HCT116 (cell line): ENCODE measurements at regions not wholly inside any gene's neighbourhood (a gene's known extent, or its start where the extent isn't known, plus 50 kb on each side); places are given as distances from the start of the nearest gene placed in this dataset.

Experiments
- ATAC-seq: fragments of 200-7000 bp; cut with Tn5 transposase; 2 replicates; pipeline ENCODE4 v1.9.1; 2020; ENCODE audit warnings: mild to moderate bottlenecking, moderate library complexity
- BruUV-seq: library from RNA; stranded (reverse); fragments of 400-500 nt; replicated peaks from 2 replicates; lab custom pipeline; 2021; lab: Mats Ljungman, UMichigan
- CTCF ChIA-PET: fragments of 300-600 bp; sonication (Branson Sonifier 250); formaldehyde crosslinking; loops from one replicate; lab custom pipeline; 2021; ENCODE audit warnings: antibody characterized with exemption; lab: Charles Lee
- POLR2A ChIA-PET: fragments of 300-600, 350-600 bp; sonication (Branson Sonifier 250); formaldehyde crosslinking; loops from one replicate; lab custom pipeline; 2021; ENCODE audit warnings: antibody characterized with exemption; lab: Charles Lee
- RAD21 ChIA-PET, 2 experiments: fragments of 300-600 bp; sonication (Branson Sonifier 250); formaldehyde crosslinking; loops; one replicate each; lab custom pipeline; 2023; ENCODE audit warnings: low total read pairs in 2 of 2; ENCODE audit not compliant: uncharacterized antibody in 2 of 2, unreplicated experiment in 2 of 2, low non-redundant PET in 1 of 2; lab: Charles Lee
- DNase-seq: peaks from one replicate; pipeline ENCODE4 v3.0.0-alpha.2; 2010; ENCODE audit warnings: low read depth, low spot score
- H2AFZ ChIP-seq: fragments of 200-600 bp; shearing (Covaris generic), sonication (generic); 2 replicates; pipeline ENCODE4 v1.6.1; 2017; ENCODE audit warnings: low read depth, mixed run types, mixed read lengths, antibody characterized with exemption, low read length; ENCODE audit not compliant: poor library complexity, severe bottlenecking
- H3K27ac ChIP-seq: 2 replicates; pipeline ENCODE4 v1.5.1; 2012; ENCODE audit warnings: low read depth, low read length
- H3K27me3 ChIP-seq: fragments of 200-600 bp; sonication (generic); 2 replicates; pipeline ENCODE4 v1.6.1; 2016; ENCODE audit warnings: mixed run types, low read length, mixed read lengths; ENCODE audit not compliant: insufficient read depth
- H3K36me3 ChIP-seq, 2 experiments: fragments of 200-500 bp in 1 of 2; fragments of 200-600 bp in 1 of 2; sonication (Bioruptor generic) in 1 of 2; sonication (generic) in 1 of 2; 2 replicates each; pipeline versions ENCODE4 v1.5.1 to v1.6.1; 2014 to 2016; ENCODE audit warnings: low read length in 2 of 2, inconsistent platforms in 1 of 2, mixed read lengths in 1 of 2, mixed run types in 1 of 2; ENCODE audit not compliant: insufficient read depth in 2 of 2, control insufficient read depth in 1 of 2
- H3K4me1 ChIP-seq, 2 experiments: fragments of 200-600 bp in 1 of 2; sonication (generic) in 1 of 2; 2 replicates each; pipeline versions ENCODE4 v1.5.1 to v1.6.1; 2012 to 2017; ENCODE audit warnings: low read length in 2 of 2, inconsistent platforms in 1 of 2, mild to moderate bottlenecking in 1 of 2, mixed read lengths in 1 of 2, mixed run types in 1 of 2, moderate library complexity in 1 of 2; ENCODE audit not compliant: insufficient read depth in 2 of 2, control insufficient read depth in 1 of 2
- H3K4me2 ChIP-seq: fragments of 200-600 bp; sonication (generic); 2 replicates; pipeline ENCODE4 v1.6.1; 2017; ENCODE audit warnings: mixed run types, low read length, mixed read lengths
- H3K4me3 ChIP-seq, 2 experiments: fragments of 200-600 bp in 1 of 2; sonication (generic) in 1 of 2; replicated peaks in 1 of 2; 2 replicates each; pipeline ENCODE4 v1.5.1; 2011 to 2016; ENCODE audit warnings: low read length in 2 of 2, control low read depth in 1 of 2, low read depth in 1 of 2, mild to moderate bottlenecking in 1 of 2, mixed read lengths in 1 of 2, mixed run types in 1 of 2
- H3K79me2 ChIP-seq: fragments of 200-600 bp; sonication (generic); 2 replicates; pipeline ENCODE4 v1.6.1; 2017; ENCODE audit warnings: mild to moderate bottlenecking, mixed run types, low read length, moderate library complexity, mixed read lengths; ENCODE audit not compliant: insufficient read depth
- H3K9ac ChIP-seq: fragments of 200-600 bp; sonication (generic); 2 replicates; pipeline ENCODE4 v1.6.1; 2016; ENCODE audit warnings: low read length, mixed read lengths
- H3K9me2 ChIP-seq: fragments of 200-600 bp; sonication (generic), shearing (Covaris generic); 2 replicates; pipeline ENCODE4 v1.6.1; 2017; ENCODE audit warnings: mixed run types, mild to moderate bottlenecking, moderate library complexity; ENCODE audit not compliant: insufficient read depth
- H3K9me3 ChIP-seq, 2 experiments: fragments of 200-500 bp in 1 of 2; fragments of 200-600 bp in 1 of 2; sonication (Bioruptor generic) in 1 of 2; sonication (generic) in 1 of 2; 2 replicates each; pipeline ENCODE4 v1.6.1; 2014 to 2017; ENCODE audit warnings: low read length in 2 of 2, mixed read lengths in 2 of 2, inconsistent platforms in 1 of 2, low read depth in 1 of 2, mild to moderate bottlenecking in 1 of 2, mixed run types in 1 of 2, moderate library complexity in 1 of 2; ENCODE audit not compliant: control insufficient read depth in 1 of 2, insufficient read depth in 1 of 2
- H4K20me1 ChIP-seq: fragments of 200-600 bp; sonication (generic), shearing (Covaris generic); 2 replicates; pipeline ENCODE4 v1.6.1; 2017; ENCODE audit warnings: mixed run types, mild to moderate bottlenecking, moderate library complexity; ENCODE audit not compliant: insufficient read depth
- CBX3 ChIP-seq: IDR thresholded peaks from 2 replicates; pipeline ENCODE4 v1.6.1; 2012; ENCODE audit warnings: low read depth
- CEBPB ChIP-seq: IDR thresholded peaks from 2 replicates; pipeline ENCODE4 v1.6.1; 2012; ENCODE audit warnings: low read depth
- EGR1 ChIP-seq: IDR thresholded peaks from 2 replicates; pipeline ENCODE4 v1.6.1; 2012; ENCODE audit warnings: low read depth
- EZH2phosphoT487 ChIP-seq: fragments of 200-600 bp; IDR thresholded peaks from 2 replicates; pipeline ENCODE4 v1.6.1; 2018; ENCODE audit warnings: antibody characterized with exemption, borderline replicate concordance
- FOSL1 ChIP-seq: IDR thresholded peaks from 2 replicates; pipeline ENCODE4 v1.6.1; 2012; ENCODE audit warnings: low read depth
- POLR2A ChIP-seq: IDR thresholded peaks from 2 replicates; pipeline ENCODE4 v1.7.0; 2011; ENCODE audit warnings: borderline replicate concordance; ENCODE audit not compliant: insufficient read depth, insufficient read length; ENCODE audit errors: extremely low read depth
- POLR2AphosphoS5 ChIP-seq: IDR thresholded peaks from 2 replicates; pipeline ENCODE4 v1.6.1; 2011; ENCODE audit warnings: mild to moderate bottlenecking, low read depth, low read length, moderate library complexity
- SP1 ChIP-seq: IDR thresholded peaks from 2 replicates; pipeline ENCODE4 v1.6.1; 2012; ENCODE audit warnings: low read depth
- SRF ChIP-seq: IDR thresholded peaks from 2 replicates; pipeline ENCODE4 v1.6.1; 2012; ENCODE audit warnings: low read depth
- TCF7L2 ChIP-seq: IDR thresholded peaks from 2 replicates; pipeline ENCODE4 v1.7.0; 2011; ENCODE audit warnings: borderline replicate concordance, inconsistent platforms; ENCODE audit not compliant: insufficient read depth, insufficient read length; ENCODE audit errors: extremely low read depth
- YY1 ChIP-seq: IDR thresholded peaks from 2 replicates; pipeline ENCODE4 v1.6.1; 2011; ENCODE audit warnings: low read length, low read depth, moderate library complexity, mild to moderate bottlenecking; ENCODE audit not compliant: insufficient replicate concordance; ENCODE audit errors: extremely low read depth
- ZFX ChIP-seq: fragments of 450-650 bp; IDR thresholded peaks from 2 replicates; pipeline ENCODE4 v1.6.1; 2017
- ZNF274 ChIP-seq: fragments of 200-500 bp; sonication (Bioruptor generic); IDR thresholded peaks from 2 replicates; pipeline ENCODE4 v1.6.1; 2014; ENCODE audit warnings: mild to moderate bottlenecking, low read depth, low read length, inconsistent platforms
- intact Hi-C: fragments of 100-400 bp; cut with micrococcal nuclease; formaldehyde crosslinking; loops from 2 replicates; pipeline ENCODE4 v1.10.0; 2022
- TF ChIP-seq, protein P1 (sequence below), 3 experiments: fragments of 200-600 bp in 1 of 3; sonication (generic) in 1 of 3; IDR thresholded peaks in 2 of 3; conservative IDR thresholded peaks in 1 of 3; 2 replicates each; pipeline ENCODE4 v1.5.1; 2012 to 2017; ENCODE audit warnings: low read depth in 2 of 3, low read length in 2 of 3, antibody characterized with exemption in 1 of 3, borderline replicate concordance in 1 of 3, control low read depth in 1 of 3, mild to moderate bottlenecking in 1 of 3, mixed read lengths in 1 of 3, mixed run types in 1 of 3, moderate library complexity in 1 of 3; ENCODE audit not compliant: insufficient read depth in 1 of 3
- TF ChIP-seq, protein P2 (sequence below): IDR thresholded peaks from 2 replicates; pipeline ENCODE4 v1.6.1; 2012
- TF ChIP-seq, protein P3 (sequence below): IDR thresholded peaks from 2 replicates; pipeline ENCODE4 v1.6.1; 2012; ENCODE audit warnings: low read depth
- TF ChIP-seq, protein P4 (sequence below): IDR thresholded peaks from 2 replicates; pipeline ENCODE4 v1.6.1; 2012

DNA sequence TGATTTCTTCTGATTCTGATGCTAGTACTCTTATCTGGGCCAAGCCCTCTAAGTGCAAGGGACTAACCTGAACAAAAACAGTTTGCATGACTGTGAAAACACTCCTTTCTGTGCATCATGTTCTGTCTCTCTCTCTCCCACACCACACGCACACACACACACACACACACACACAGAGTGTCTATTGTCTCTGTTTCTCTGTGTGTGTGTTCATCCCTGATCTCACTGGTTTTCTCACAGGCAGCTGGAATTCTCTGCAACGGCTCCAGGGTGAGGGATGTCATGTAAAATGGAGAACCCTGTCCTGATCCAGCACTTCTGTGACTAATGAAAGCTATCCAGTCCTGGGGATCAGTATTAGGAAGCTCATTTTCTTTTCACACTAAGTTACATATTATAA lies 453.1 kb upstream of the RGMB start (continued):
- TF ChIP-seq, protein P1, sequence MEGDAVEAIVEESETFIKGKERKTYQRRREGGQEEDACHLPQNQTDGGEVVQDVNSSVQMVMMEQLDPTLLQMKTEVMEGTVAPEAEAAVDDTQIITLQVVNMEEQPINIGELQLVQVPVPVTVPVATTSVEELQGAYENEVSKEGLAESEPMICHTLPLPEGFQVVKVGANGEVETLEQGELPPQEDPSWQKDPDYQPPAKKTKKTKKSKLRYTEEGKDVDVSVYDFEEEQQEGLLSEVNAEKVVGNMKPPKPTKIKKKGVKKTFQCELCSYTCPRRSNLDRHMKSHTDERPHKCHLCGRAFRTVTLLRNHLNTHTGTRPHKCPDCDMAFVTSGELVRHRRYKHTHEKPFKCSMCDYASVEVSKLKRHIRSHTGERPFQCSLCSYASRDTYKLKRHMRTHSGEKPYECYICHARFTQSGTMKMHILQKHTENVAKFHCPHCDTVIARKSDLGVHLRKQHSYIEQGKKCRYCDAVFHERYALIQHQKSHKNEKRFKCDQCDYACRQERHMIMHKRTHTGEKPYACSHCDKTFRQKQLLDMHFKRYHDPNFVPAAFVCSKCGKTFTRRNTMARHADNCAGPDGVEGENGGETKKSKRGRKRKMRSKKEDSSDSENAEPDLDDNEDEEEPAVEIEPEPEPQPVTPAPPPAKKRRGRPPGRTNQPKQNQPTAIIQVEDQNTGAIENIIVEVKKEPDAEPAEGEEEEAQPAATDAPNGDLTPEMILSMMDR (IDR thresholded peaks at IDR 0.05 in 2 of 3, conservative IDR thresholded peaks at IDR 0.05 in 1 of 3; ENCODE audit: borderline replicate concordance in 1 of 3, insufficient read depth in 1 of 3, low read depth in 2 of 3, low read length in 2 of 3): no peak

DNA sequence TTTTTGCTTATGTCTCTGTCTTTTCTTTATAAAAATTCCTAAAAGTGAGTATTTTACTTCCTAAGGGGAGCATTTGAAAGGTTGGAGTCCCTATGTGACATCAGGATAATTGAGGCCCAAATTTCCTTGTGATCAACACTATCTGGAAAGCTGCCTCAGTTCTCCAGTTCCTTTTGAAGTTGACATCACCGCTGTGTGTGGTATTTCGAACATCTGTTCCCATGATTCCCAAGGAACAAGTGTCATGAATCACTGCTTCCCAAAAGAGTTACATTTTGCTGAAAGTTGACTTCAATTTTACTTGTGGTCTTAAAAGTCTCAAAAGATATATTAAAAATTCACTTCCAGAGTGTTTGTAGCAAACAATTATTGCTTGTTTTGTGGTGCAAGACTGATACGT lies 452.1 kb upstream of the RGMB start:
- Histone ChIP-seq H3K9ac (no peak overlapping the region), H3K79me2 (no peaks in the 10 kb centered on the region), H3K4me1 (no peaks in the 10 kb centered on the region), H3K36me3 (no peaks in the 10 kb centered on the region), H3K27me3 (no peaks in the 10 kb centered on the region), H3K4me2 (no peak overlapping the region), H3K4me3 (no peak overlapping the region), H2AFZ (no peak overlapping the region), H3K9me3 (no peaks in the 10 kb centered on the region), H4K20me1 (no peaks in the 10 kb centered on the region), H3K27ac (no peak overlapping the region), H3K9me2 (no peaks in the 10 kb centered on the region)
- no TSS peak for BruUV-seq
- DNase-seq (no peak), ATAC-seq (no peak)
- no peak for TF ChIP-seq ZNF274
- TF ChIP-seq, protein P1 (IDR thresholded peaks at IDR 0.05 in 2 of 3, conservative IDR thresholded peaks at IDR 0.05 in 1 of 3; ENCODE audit: borderline replicate concordance in 1 of 3, insufficient read depth in 1 of 3, low read depth in 2 of 3, low read length in 2 of 3): no peak
- no peak for TF ChIP-seq SRF
- TF ChIP-seq SP1: no peak
- no peak for TF ChIP-seq TCF7L2
- TF ChIP-seq POLR2A: no peak
- TF ChIP-seq YY1: no peak
- TF ChIP-seq EGR1: no peak
- no peak for TF ChIP-seq ZFX
- TF ChIP-seq POLR2AphosphoS5: no peak
- no peak for TF ChIP-seq CBX3
- TF ChIP-seq CEBPB: no peak
- TF ChIP-seq, protein P2, sequence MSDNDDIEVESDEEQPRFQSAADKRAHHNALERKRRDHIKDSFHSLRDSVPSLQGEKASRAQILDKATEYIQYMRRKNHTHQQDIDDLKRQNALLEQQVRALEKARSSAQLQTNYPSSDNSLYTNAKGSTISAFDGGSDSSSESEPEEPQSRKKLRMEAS: no peak
- TF ChIP-seq EZH2phosphoT487: no peak
- TF ChIP-seq, protein P3, sequence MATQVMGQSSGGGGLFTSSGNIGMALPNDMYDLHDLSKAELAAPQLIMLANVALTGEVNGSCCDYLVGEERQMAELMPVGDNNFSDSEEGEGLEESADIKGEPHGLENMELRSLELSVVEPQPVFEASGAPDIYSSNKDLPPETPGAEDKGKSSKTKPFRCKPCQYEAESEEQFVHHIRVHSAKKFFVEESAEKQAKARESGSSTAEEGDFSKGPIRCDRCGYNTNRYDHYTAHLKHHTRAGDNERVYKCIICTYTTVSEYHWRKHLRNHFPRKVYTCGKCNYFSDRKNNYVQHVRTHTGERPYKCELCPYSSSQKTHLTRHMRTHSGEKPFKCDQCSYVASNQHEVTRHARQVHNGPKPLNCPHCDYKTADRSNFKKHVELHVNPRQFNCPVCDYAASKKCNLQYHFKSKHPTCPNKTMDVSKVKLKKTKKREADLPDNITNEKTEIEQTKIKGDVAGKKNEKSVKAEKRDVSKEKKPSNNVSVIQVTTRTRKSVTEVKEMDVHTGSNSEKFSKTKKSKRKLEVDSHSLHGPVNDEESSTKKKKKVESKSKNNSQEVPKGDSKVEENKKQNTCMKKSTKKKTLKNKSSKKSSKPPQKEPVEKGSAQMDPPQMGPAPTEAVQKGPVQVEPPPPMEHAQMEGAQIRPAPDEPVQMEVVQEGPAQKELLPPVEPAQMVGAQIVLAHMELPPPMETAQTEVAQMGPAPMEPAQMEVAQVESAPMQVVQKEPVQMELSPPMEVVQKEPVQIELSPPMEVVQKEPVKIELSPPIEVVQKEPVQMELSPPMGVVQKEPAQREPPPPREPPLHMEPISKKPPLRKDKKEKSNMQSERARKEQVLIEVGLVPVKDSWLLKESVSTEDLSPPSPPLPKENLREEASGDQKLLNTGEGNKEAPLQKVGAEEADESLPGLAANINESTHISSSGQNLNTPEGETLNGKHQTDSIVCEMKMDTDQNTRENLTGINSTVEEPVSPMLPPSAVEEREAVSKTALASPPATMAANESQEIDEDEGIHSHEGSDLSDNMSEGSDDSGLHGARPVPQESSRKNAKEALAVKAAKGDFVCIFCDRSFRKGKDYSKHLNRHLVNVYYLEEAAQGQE: no peak
- no peak for TF ChIP-seq FOSL1
- TF ChIP-seq, protein P4, sequence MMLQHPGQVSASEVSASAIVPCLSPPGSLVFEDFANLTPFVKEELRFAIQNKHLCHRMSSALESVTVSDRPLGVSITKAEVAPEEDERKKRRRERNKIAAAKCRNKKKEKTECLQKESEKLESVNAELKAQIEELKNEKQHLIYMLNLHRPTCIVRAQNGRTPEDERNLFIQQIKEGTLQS: no peak
- CTCF ChIA-PET: no interaction called here
- RAD21 ChIA-PET: no interaction called here
- POLR2A ChIA-PET: no interaction called here
- intact Hi-C loops: no loop called here
